Neural cell (in vitro differentiated cells): ENCODE measurements at regions not wholly inside any gene's neighbourhood (a gene's known extent, or its start where the extent isn't known, plus 50 kb on each side); places are given as distances from the start of the nearest gene placed in this dataset.

Experiments used
- H2AFZ ChIP-seq: fragments of 200-600, 300-800 bp; sonication (generic), shearing (Covaris generic); 2 replicates; pipeline ENCODE4 v1.6.0; 2014; ENCODE audit warnings: low read depth, mild to moderate bottlenecking, antibody characterized with exemption, low read length, moderate library complexity
- H3F3A ChIP-seq: fragments of 200-600 bp; shearing (Covaris generic); 2 replicates; pipeline ENCODE4 v1.6.1; 2016; ENCODE audit warnings: mild to moderate bottlenecking, moderate library complexity, mixed read lengths, antibody characterized with exemption, low read length; ENCODE audit not compliant: insufficient read depth, poor library complexity, severe bottlenecking
- H3K27ac ChIP-seq: fragments of 200-600, 300-800 bp; sonication (generic), shearing (Covaris generic); 2 replicates; pipeline ENCODE4 v1.5.1; 2014; ENCODE audit warnings: mild to moderate bottlenecking, low read length, moderate library complexity
- H3K27me3 ChIP-seq: fragments of 300-800, 200-600 bp; sonication (generic), shearing (Covaris generic); 2 replicates; pipeline ENCODE4 v1.6.0; 2014; ENCODE audit warnings: mild to moderate bottlenecking, low read depth, low read length, moderate library complexity; ENCODE audit not compliant: insufficient read depth
- H3K36me3 ChIP-seq: fragments of 300-800, 200-600 bp; sonication (generic), shearing (Covaris generic); 2 replicates; pipeline ENCODE4 v1.5.1; 2014; ENCODE audit warnings: mild to moderate bottlenecking, antibody characterized with exemption, low read length, moderate library complexity; ENCODE audit not compliant: insufficient read depth
- H3K4me2 ChIP-seq: fragments of 300-800, 200-600 bp; sonication (generic), shearing (Covaris generic); 2 replicates; pipeline ENCODE4 v1.6.0; 2014; ENCODE audit warnings: mild to moderate bottlenecking, low read length
- H3K4me3 ChIP-seq: fragments of 300-800, 200-600 bp; sonication (generic), shearing (Covaris generic); 2 replicates; pipeline ENCODE4 v1.5.1; 2014; ENCODE audit warnings: mild to moderate bottlenecking, low read length, moderate library complexity
- H3K79me2 ChIP-seq: fragments of 200-600 bp; shearing (Covaris generic); replicated peaks from 2 replicates; pipeline ENCODE4 v1.6.0; 2014; ENCODE audit warnings: mild to moderate bottlenecking, low read length, moderate library complexity; ENCODE audit not compliant: insufficient read depth
- H3K9ac ChIP-seq: fragments of 300-800, 200-600 bp; sonication (generic), shearing (Covaris generic); 2 replicates; pipeline ENCODE4 v1.6.1; 2016; ENCODE audit warnings: mild to moderate bottlenecking, low read length, mixed read lengths
- H3K9me2 ChIP-seq: fragments of 200-600 bp; shearing (Covaris generic); 2 replicates; pipeline ENCODE4 v1.6.1; 2016; ENCODE audit warnings: mild to moderate bottlenecking, low read length, mixed read lengths; ENCODE audit not compliant: insufficient read depth
- H3K9me3 ChIP-seq: fragments of 200-600, 300-800 bp; sonication (generic), shearing (Covaris generic); 2 replicates; pipeline ENCODE4 v1.6.1; 2016; ENCODE audit warnings: mild to moderate bottlenecking, mixed run types, low read length, moderate library complexity, mixed read lengths
- H4K20me1 ChIP-seq: fragments of 200-600 bp; shearing (Covaris generic); 2 replicates; pipeline ENCODE4 v1.6.1; 2016; ENCODE audit warnings: mild to moderate bottlenecking, mixed run types; ENCODE audit not compliant: insufficient read depth
- EP300 ChIP-seq: fragments of 450-650 bp; conservative IDR thresholded peaks from 2 replicates; pipeline ENCODE4 v1.6.1; 2014; ENCODE audit warnings: antibody characterized with exemption, mild to moderate bottlenecking, moderate library complexity; ENCODE audit not compliant: poor library complexity, severe bottlenecking
- EZH2 ChIP-seq: fragments of 200-600, 300-800 bp; shearing (Covaris generic), sonication (generic); IDR thresholded peaks from 2 replicates; pipeline ENCODE4 v1.6.1; 2014; ENCODE audit warnings: antibody characterized with exemption, low read length, borderline replicate concordance, mild to moderate bottlenecking; ENCODE audit not compliant: insufficient read depth, poor library complexity, severe bottlenecking
- MXI1 ChIP-seq: fragments of 450-650 bp; conservative IDR thresholded peaks from 2 replicates; pipeline ENCODE4 v1.6.1; 2014; ENCODE audit warnings: antibody characterized with exemption, mild to moderate bottlenecking; ENCODE audit not compliant: poor library complexity, severe bottlenecking
- POLR2AphosphoS5 ChIP-seq: IDR thresholded peaks from 2 replicates; pipeline ENCODE4 v1.6.1; 2012
- RAD21 ChIP-seq: fragments of 450-650 bp; conservative IDR thresholded peaks from 2 replicates; pipeline ENCODE4 v1.6.1; 2014; ENCODE audit warnings: antibody characterized with exemption, mild to moderate bottlenecking, moderate library complexity
- SMC3 ChIP-seq: fragments of 450-650 bp; conservative IDR thresholded peaks from 2 replicates; pipeline ENCODE4 v1.6.1; 2014; ENCODE audit warnings: antibody characterized with exemption, mild to moderate bottlenecking, moderate library complexity; ENCODE audit not compliant: poor library complexity
- TAF1 ChIP-seq: IDR thresholded peaks from 2 replicates; pipeline ENCODE4 v1.6.1; 2012; ENCODE audit warnings: low read depth
- TF ChIP-seq, protein P1 (sequence below): fragments of 450-650 bp; IDR thresholded peaks from 2 replicates; pipeline ENCODE4 v1.5.1; 2014; ENCODE audit warnings: antibody characterized with exemption, mild to moderate bottlenecking, moderate library complexity; ENCODE audit not compliant: poor library complexity, severe bottlenecking
- TF ChIP-seq, protein P2 (sequence below): IDR thresholded peaks from 2 replicates; pipeline ENCODE4 v1.6.1; 2012; ENCODE audit warnings: borderline replicate concordance

DNA sequence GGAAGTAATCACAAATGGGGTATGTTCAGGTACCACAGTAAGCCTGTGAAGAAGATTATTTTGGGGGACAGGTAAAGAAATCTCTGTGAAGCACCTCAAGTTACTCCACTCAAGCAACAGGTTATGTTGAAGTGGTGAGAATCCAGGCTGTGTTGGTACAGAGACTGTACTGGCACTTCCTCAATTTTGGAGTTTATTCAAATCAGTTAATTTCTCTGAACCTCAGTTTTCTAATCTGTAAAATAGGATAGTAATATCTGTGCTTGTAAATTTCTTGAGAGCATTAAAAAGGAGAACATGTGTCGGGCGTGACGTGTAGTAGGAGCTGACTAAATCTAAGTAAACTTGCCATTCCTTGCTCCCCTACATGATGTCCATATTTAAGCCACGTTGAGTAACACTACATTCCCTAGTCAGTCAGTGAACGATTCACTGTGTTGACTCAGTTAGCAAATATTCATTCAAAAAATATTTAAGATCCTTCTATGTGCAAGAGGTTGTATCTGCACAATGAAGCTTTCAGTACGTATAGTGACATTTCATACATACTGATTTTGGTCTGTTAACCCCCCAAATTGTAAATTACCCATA is 504.2 kb downstream of the ZEB2 start:
- TF ChIP-seq EZH2 (no peak), RAD21 (no peak), SMC3 (no peak), MXI1 (no peak), EP300 (no peak), TAF1 (no peak), POLR2AphosphoS5 (no peak)
- TF ChIP-seq, protein P1, sequence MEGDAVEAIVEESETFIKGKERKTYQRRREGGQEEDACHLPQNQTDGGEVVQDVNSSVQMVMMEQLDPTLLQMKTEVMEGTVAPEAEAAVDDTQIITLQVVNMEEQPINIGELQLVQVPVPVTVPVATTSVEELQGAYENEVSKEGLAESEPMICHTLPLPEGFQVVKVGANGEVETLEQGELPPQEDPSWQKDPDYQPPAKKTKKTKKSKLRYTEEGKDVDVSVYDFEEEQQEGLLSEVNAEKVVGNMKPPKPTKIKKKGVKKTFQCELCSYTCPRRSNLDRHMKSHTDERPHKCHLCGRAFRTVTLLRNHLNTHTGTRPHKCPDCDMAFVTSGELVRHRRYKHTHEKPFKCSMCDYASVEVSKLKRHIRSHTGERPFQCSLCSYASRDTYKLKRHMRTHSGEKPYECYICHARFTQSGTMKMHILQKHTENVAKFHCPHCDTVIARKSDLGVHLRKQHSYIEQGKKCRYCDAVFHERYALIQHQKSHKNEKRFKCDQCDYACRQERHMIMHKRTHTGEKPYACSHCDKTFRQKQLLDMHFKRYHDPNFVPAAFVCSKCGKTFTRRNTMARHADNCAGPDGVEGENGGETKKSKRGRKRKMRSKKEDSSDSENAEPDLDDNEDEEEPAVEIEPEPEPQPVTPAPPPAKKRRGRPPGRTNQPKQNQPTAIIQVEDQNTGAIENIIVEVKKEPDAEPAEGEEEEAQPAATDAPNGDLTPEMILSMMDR = no peak
- TF ChIP-seq, protein P2, sequence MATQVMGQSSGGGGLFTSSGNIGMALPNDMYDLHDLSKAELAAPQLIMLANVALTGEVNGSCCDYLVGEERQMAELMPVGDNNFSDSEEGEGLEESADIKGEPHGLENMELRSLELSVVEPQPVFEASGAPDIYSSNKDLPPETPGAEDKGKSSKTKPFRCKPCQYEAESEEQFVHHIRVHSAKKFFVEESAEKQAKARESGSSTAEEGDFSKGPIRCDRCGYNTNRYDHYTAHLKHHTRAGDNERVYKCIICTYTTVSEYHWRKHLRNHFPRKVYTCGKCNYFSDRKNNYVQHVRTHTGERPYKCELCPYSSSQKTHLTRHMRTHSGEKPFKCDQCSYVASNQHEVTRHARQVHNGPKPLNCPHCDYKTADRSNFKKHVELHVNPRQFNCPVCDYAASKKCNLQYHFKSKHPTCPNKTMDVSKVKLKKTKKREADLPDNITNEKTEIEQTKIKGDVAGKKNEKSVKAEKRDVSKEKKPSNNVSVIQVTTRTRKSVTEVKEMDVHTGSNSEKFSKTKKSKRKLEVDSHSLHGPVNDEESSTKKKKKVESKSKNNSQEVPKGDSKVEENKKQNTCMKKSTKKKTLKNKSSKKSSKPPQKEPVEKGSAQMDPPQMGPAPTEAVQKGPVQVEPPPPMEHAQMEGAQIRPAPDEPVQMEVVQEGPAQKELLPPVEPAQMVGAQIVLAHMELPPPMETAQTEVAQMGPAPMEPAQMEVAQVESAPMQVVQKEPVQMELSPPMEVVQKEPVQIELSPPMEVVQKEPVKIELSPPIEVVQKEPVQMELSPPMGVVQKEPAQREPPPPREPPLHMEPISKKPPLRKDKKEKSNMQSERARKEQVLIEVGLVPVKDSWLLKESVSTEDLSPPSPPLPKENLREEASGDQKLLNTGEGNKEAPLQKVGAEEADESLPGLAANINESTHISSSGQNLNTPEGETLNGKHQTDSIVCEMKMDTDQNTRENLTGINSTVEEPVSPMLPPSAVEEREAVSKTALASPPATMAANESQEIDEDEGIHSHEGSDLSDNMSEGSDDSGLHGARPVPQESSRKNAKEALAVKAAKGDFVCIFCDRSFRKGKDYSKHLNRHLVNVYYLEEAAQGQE = no peak
- H3K9me3 ChIP-seq = no peaks in the 10 kb centered on the region
- H3K4me2 ChIP-seq = no peak overlapping the region
- no peaks in the 10 kb centered on the region for H3K36me3 ChIP-seq
- H3K79me2 ChIP-seq = no peaks in the 10 kb centered on the region
- no peak overlapping the region for H3K9ac ChIP-seq
- H4K20me1 ChIP-seq = no peaks in the 10 kb centered on the region
- H3K27me3 ChIP-seq = no peaks in the 10 kb centered on the region
- H3K27ac ChIP-seq = no peak overlapping the region
- no peak overlapping the region for H2AFZ ChIP-seq
- no peaks in the 10 kb centered on the region for H3F3A ChIP-seq
- no peaks in the 10 kb centered on the region for H3K9me2 ChIP-seq
- H3K4me3 ChIP-seq = no peak overlapping the region

DNA sequence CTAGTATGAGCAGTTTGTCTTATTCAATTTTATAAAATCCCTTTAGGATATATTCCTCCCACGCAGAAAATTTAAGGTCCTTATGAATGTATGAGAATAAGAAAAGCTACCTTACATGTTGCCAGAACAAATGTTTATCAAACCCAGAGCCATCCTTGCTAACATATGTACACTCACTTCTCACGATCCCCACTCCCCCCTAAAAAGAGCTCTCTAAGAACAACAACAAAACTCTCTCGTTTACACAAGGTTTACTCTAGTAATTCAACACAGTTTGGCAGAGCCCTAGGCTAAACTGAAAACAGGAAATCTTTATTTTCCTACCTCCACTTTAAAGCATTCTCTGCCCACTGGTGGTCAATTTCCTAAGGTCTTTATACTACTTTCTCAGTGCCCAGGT is 504.9 kb downstream of the ZEB2 start:
- H3K4me2 ChIP-seq = no peak overlapping the region
- H3K27ac ChIP-seq = no peak overlapping the region
- no peaks in the 10 kb centered on the region for H3F3A ChIP-seq
- H3K36me3 ChIP-seq = no peaks in the 10 kb centered on the region
- no peaks in the 10 kb centered on the region for H3K27me3 ChIP-seq
- TF ChIP-seq, protein P2 = no peak
- no peak for TF ChIP-seq EP300
- no peak for TF ChIP-seq RAD21
- TF ChIP-seq TAF1 = no peak
- no peak for TF ChIP-seq EZH2
- no peak for TF ChIP-seq MXI1
- H3K9me3 ChIP-seq = no peaks in the 10 kb centered on the region
- no peaks in the 10 kb centered on the region for H3K9me2 ChIP-seq
- H4K20me1 ChIP-seq = no peaks in the 10 kb centered on the region
- no peaks in the 10 kb centered on the region for H3K79me2 ChIP-seq
- no peak overlapping the region for H3K4me3 ChIP-seq
- H2AFZ ChIP-seq = no peak overlapping the region
- H3K9ac ChIP-seq = no peak overlapping the region
